Neutrophil (primary cell): ENCODE measurements at regions not wholly inside any gene's neighbourhood (a gene's known extent, or its start where the extent isn't known, plus 50 kb on each side); places are given as distances from the start of the nearest gene placed in this dataset.

Experiments used
- H3K27ac ChIP-seq: fragments of 200-600 bp; sonication (generic); 2 replicates; pipeline ENCODE4 v1.5.1; 2016; ENCODE audit warnings: mild to moderate bottlenecking, moderate library complexity
- H3K27me3 ChIP-seq: fragments of 200-600 bp; sonication (generic); 2 replicates; pipeline ENCODE4 v1.6.0; 2016; ENCODE audit warnings: mild to moderate bottlenecking
- H3K36me3 ChIP-seq: fragments of 200-600 bp; sonication (generic); 2 replicates; pipeline ENCODE4 v1.5.1; 2017
- H3K4me1 ChIP-seq, 2 experiments: fragments of 200-600 bp in 1 of 2; sonication (generic) in 1 of 2; 1 replicate in 1 of 2; 2 replicates in 1 of 2; pipeline versions ENCODE4 v1.5.1 to v1.6.1; 2013 to 2016; ENCODE audit warnings: low read depth in 1 of 2, low read length in 1 of 2, mild to moderate bottlenecking in 1 of 2, moderate library complexity in 1 of 2; ENCODE audit not compliant: control insufficient read depth in 1 of 2, insufficient read depth in 1 of 2
- H3K4me3 ChIP-seq, 2 experiments: fragments of 200-600 bp in 1 of 2; sonication (generic) in 1 of 2; 1 replicate in 1 of 2; 2 replicates in 1 of 2; pipeline ENCODE4 v1.5.1; 2013 to 2016; ENCODE audit warnings: low read depth in 1 of 2, low read length in 1 of 2, mild to moderate bottlenecking in 1 of 2, moderate library complexity in 1 of 2
- H3K9me3 ChIP-seq: fragments of 200-600 bp; sonication (generic); 2 replicates; pipeline ENCODE4 v1.5.1; 2016
- TF ChIP-seq, protein P1 (sequence below): fragments of 200-600 bp; sonication (generic); IDR thresholded peaks from 2 replicates; pipeline ENCODE4 v1.5.1; 2016; ENCODE audit warnings: antibody characterized with exemption

DNA sequence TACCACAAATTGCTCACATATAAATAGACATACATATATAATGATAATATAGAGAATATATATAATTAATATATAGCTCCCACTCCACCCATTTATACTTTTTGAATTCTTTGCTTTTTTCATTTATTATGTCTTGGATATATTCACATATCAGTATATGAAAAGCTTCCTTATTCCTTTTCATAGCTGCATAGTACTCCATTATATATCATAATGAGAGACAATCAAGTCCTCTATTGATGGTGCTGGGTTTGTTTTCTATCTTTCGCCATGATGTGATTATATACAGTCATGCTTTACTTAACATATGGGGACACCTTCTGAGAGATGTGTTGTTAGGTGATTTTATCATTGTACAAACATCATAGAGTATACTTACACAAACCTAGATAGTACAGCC, 51.6 kb upstream of the ELL2 start:
- Histone ChIP-seq H3K4me1 (no peaks in the 10 kb centered on the region), H3K27ac (no peak overlapping the region)

DNA sequence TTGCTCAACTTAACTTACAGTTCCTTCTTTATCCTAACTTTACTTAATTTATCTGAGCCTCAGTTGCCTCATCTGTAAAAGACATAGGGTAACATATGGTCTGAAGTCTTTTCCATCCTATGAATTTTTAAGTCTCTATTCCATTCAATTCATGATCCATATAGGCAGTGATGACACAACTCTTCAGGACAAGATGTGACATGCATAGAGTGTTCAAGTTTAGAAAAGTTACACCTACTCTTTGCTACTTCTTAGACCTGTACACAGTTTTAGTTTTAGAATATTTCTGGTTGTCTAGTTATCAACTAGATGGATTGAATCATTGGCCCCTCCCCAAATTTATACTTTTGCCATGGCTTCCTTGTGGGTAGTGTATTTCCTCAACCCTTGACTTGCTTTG, 50.7 kb upstream of the ELL2 start:
- no peaks in the 10 kb centered on the region for H3K36me3 ChIP-seq
- no peaks in the 10 kb centered on the region for H3K27me3 ChIP-seq

More for the DNA sequence above, 51.6 kb upstream of the ELL2 start:
- no peaks in the 10 kb centered on the region for H3K9me3 ChIP-seq
- no peaks in the 10 kb centered on the region for H3K27me3 ChIP-seq
- no peak overlapping the region for H3K4me3 ChIP-seq
- TF ChIP-seq, protein P1, sequence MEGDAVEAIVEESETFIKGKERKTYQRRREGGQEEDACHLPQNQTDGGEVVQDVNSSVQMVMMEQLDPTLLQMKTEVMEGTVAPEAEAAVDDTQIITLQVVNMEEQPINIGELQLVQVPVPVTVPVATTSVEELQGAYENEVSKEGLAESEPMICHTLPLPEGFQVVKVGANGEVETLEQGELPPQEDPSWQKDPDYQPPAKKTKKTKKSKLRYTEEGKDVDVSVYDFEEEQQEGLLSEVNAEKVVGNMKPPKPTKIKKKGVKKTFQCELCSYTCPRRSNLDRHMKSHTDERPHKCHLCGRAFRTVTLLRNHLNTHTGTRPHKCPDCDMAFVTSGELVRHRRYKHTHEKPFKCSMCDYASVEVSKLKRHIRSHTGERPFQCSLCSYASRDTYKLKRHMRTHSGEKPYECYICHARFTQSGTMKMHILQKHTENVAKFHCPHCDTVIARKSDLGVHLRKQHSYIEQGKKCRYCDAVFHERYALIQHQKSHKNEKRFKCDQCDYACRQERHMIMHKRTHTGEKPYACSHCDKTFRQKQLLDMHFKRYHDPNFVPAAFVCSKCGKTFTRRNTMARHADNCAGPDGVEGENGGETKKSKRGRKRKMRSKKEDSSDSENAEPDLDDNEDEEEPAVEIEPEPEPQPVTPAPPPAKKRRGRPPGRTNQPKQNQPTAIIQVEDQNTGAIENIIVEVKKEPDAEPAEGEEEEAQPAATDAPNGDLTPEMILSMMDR: no peak
- H3K36me3 ChIP-seq: no peaks in the 10 kb centered on the region

More for the DNA sequence above, 50.7 kb upstream of the ELL2 start:
- Histone ChIP-seq H3K27ac (no peak overlapping the region), H3K9me3 (no peaks in the 10 kb centered on the region), H3K4me3 (no peak overlapping the region), H3K4me1 (no peaks in the 10 kb centered on the region)
- TF ChIP-seq, protein P1: no peak
